ENCODE measurements at regions not wholly inside any gene's neighbourhood (a gene's known extent, or its start where the extent isn't known, plus 50 kb on each side); places are given as distances from the start of the nearest gene placed in this dataset.
"Not testable (repeated sequence)": the region's sequence is repeated elsewhere in the genome, so short reads cannot be mapped to it uniquely, and the experiment has no call there.

DNA sequence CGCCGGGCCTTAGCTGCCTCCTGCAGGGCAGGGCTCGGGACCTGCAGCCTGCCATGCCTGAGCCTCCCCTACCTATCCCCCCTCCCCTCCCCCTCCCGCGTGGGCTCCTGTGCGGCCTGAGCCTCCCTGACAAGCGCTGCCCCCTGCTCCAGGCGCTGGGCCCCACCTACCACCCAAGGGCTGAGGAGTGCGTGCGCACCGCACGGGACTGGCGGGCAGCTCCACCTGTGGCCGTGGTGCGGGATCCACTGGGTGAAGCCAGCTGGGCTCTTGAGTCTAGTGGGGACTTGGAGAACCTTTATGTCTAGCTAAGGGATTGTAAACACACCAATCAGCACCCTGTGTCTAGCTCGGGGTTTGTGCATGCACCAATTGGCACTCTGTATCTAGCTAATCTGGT lies 554.6 kb upstream of the ACTRT1 start:
- not testable (repeated sequence) for TF ChIP-seq CTCF, POLR2A, POLR2AphosphoS5 (IDR thresholded peaks at IDR 0.05)

Data from stomach (tissue), 4 donors.